ENCODE measurements at regions not wholly inside any gene's neighbourhood (a gene's known extent, or its start where the extent isn't known, plus 50 kb on each side); places are given as distances from the start of the nearest gene placed in this dataset.

DNA sequence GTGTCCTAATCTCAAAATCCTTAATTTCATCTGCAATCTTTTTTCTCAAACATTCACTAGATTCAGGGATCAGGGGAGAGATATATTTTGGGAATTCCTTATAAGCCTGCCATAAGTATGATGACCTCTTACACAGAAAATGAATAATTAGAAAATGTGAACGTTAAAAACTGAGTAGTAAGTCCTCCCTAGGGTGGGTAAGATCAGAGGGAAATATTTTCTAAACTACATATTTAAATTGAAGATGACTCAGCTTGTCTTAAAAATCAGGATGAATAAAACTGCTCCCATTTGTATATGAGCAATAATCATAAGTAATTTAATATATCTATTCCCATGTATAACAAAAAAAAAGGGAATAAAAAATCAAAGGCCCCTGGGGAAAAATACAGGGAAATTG is 935.5 kb downstream of the TMTC2 start:
- TF ChIP-seq POLR2AphosphoS5 (IDR thresholded peaks at IDR 0.05; ENCODE audit: low read depth, low read length) (no peak), SIN3A (IDR thresholded peaks at IDR 0.05; ENCODE audit: borderline replicate concordance, insufficient read depth, low read length) (no peak), FOXP2 (optimal IDR thresholded peaks at IDR 0.05; ENCODE audit: borderline replicate concordance, extremely low read depth, extremely low read length, insufficient read depth) (no peak), TAF1 (IDR thresholded peaks at IDR 0.05; ENCODE audit: borderline replicate concordance, insufficient read depth, low read length) (no peak)

DNA sequence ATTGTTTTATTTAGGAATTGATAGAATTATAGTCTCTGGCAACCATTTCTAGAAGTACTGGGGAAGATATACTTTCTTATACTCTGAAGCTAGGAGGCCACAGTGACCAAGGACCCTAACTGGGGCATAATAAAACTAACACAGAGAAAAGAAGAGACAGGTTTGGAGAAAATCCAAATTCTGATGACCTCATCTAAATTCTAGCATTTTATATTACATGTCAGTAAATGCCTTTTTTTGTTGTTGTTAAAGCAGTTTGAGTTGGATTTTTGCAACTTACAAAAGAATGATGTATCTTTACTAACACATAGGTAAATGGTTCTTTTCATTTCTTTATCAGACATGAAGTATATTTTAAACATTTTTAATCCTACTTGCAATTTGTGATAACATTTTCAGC is 933.3 kb downstream of the TMTC2 start:
- TF ChIP-seq, protein P1, sequence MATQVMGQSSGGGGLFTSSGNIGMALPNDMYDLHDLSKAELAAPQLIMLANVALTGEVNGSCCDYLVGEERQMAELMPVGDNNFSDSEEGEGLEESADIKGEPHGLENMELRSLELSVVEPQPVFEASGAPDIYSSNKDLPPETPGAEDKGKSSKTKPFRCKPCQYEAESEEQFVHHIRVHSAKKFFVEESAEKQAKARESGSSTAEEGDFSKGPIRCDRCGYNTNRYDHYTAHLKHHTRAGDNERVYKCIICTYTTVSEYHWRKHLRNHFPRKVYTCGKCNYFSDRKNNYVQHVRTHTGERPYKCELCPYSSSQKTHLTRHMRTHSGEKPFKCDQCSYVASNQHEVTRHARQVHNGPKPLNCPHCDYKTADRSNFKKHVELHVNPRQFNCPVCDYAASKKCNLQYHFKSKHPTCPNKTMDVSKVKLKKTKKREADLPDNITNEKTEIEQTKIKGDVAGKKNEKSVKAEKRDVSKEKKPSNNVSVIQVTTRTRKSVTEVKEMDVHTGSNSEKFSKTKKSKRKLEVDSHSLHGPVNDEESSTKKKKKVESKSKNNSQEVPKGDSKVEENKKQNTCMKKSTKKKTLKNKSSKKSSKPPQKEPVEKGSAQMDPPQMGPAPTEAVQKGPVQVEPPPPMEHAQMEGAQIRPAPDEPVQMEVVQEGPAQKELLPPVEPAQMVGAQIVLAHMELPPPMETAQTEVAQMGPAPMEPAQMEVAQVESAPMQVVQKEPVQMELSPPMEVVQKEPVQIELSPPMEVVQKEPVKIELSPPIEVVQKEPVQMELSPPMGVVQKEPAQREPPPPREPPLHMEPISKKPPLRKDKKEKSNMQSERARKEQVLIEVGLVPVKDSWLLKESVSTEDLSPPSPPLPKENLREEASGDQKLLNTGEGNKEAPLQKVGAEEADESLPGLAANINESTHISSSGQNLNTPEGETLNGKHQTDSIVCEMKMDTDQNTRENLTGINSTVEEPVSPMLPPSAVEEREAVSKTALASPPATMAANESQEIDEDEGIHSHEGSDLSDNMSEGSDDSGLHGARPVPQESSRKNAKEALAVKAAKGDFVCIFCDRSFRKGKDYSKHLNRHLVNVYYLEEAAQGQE (IDR thresholded peaks at IDR 0.05; ENCODE audit: insufficient read depth in 1 of 2, low read depth in 2 of 2, low read length in 2 of 2), result no peak
- no peak for TF ChIP-seq SIN3A (IDR thresholded peaks at IDR 0.05; ENCODE audit: borderline replicate concordance, insufficient read depth, low read length)
- TF ChIP-seq TAF1 (IDR thresholded peaks at IDR 0.05; ENCODE audit: borderline replicate concordance, insufficient read depth, low read length), result no peak
- TF ChIP-seq FOXP2 (optimal IDR thresholded peaks at IDR 0.05; ENCODE audit: borderline replicate concordance, extremely low read depth, extremely low read length, insufficient read depth), result no peak
- no peak for TF ChIP-seq POLR2AphosphoS5 (IDR thresholded peaks at IDR 0.05; ENCODE audit: low read depth, low read length)

DNA sequence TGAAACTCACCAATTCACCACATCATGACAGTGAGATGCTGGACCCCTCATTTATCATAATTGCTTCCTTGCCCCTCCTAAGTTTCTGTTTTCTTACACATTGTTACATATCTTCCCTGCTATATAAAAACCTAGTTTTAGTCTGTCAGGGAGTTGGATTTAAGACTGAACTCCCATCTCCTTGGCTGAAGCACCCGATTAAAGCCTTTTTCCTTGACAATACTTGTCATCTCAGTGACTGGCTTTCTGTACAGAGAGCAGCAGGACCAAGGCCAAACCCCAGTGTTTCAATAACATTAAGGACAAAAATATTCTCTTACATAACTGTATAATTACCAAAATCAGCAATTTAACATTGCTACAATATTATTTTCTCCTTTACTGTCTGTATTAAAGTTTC is 928.4 kb downstream of the TMTC2 start:
- TF ChIP-seq FOXP2 (optimal IDR thresholded peaks at IDR 0.05; ENCODE audit: borderline replicate concordance, extremely low read depth, extremely low read length, insufficient read depth) (no peak), POLR2AphosphoS5 (IDR thresholded peaks at IDR 0.05; ENCODE audit: low read depth, low read length) (no peak), TAF1 (IDR thresholded peaks at IDR 0.05; ENCODE audit: borderline replicate concordance, insufficient read depth, low read length) (no peak), SIN3A (IDR thresholded peaks at IDR 0.05; ENCODE audit: borderline replicate concordance, insufficient read depth, low read length) (no peak)
- TF ChIP-seq, protein P1 (IDR thresholded peaks at IDR 0.05; ENCODE audit: insufficient read depth in 1 of 2, low read depth in 2 of 2, low read length in 2 of 2), result no peak

DNA sequence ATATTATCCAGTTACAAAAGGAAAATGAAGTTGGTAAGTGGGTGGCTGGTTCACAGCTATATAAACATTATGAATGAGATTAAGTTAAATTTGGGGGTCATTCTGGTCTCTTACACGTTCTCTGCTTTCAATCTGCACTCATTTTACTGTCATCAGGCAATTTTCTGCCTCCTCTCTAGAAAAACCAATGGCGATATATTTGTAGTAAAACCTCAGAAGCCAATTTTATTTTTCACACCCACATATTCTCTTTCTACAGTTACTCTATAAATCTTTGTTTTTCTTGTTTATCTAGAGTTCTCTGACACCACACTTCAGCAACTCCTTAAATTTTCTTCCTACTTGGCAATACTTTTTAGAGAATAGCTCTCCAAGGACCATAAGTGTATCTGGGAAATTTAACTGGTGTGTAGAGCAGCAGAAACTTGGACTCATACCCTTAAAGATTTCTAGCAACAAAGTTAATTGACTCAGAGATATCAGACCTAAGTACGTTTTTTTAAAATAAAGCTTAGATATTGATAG is 926.9 kb downstream of the TMTC2 start:
- TF ChIP-seq SIN3A (IDR thresholded peaks at IDR 0.05; ENCODE audit: borderline replicate concordance, insufficient read depth, low read length) (no peak), FOXP2 (optimal IDR thresholded peaks at IDR 0.05; ENCODE audit: borderline replicate concordance, extremely low read depth, extremely low read length, insufficient read depth) (no peak), TAF1 (IDR thresholded peaks at IDR 0.05; ENCODE audit: borderline replicate concordance, insufficient read depth, low read length) (no peak), POLR2AphosphoS5 (IDR thresholded peaks at IDR 0.05; ENCODE audit: low read depth, low read length) (no peak)
- TF ChIP-seq, protein P1 (IDR thresholded peaks at IDR 0.05; ENCODE audit: insufficient read depth in 1 of 2, low read depth in 2 of 2, low read length in 2 of 2), result no peak

DNA sequence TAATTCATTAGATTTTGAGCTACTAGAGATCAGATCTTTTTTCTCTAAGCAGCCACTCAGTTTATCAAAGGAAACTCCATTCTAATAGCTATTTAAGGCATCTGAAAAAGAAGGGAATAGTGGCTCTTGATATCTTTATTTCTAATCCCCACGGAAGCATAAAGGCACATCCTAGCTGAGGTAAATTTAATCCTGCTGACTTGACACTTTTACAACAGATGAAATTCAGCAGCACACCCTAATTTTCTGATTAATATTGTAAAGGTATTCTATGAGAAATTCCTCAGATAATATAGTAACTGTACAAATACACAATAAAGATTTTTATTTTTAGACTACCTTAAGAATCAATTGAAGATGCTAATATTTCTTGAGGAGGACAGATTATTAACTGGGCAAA is 916.4 kb downstream of the TMTC2 start:
- TF ChIP-seq, protein P1 (IDR thresholded peaks at IDR 0.05; ENCODE audit: insufficient read depth in 1 of 2, low read depth in 2 of 2, low read length in 2 of 2), result no peak

Data from PFSK-1 (cell line).